ENCODE measurements at regions not wholly inside any gene's neighbourhood (a gene's known extent, or its start where the extent isn't known, plus 50 kb on each side); places are given as distances from the start of the nearest gene placed in this dataset.

DNA sequence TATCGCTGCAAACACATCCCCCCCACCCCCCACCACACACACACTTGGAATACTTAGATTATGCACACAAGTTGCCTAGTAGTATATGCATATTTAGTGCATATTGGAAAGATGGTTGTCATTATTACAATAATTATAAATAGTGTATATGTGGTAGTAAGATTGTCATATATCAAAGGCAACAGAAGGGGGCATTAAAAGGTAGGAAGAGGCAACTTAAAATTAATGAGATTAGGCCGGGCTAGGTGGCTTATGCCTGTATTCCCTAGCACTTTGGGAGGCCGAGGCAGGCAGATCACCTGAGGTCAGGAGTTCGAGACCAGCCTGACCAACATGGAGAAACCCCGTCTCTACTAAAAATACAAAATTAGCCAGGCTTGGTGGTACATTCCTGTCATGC, 52.1 kb downstream of the GSC start:
- TF ChIP-seq CTCF (conservative IDR thresholded peaks at IDR 0.05; ENCODE audit: low read length): 0 out of 2 replicates have a peak, but pooled peaks have one; percentile 17
- no peak for TF ChIP-seq EZH2phosphoT487 (IDR thresholded peaks at IDR 0.05; ENCODE audit: borderline replicate concordance)
- no peaks in the 10 kb centered on the region for H3K27me3 ChIP-seq (ENCODE audit: insufficient read depth, low read length, poor library complexity, severe bottlenecking)
- no peaks in the 10 kb centered on the region for H3K79me2 ChIP-seq (ENCODE audit: insufficient read depth, low read length)
- no peaks in the 10 kb centered on the region for H3F3A ChIP-seq (ENCODE audit: low read depth)
- no peaks in the 10 kb centered on the region for H3K4me1 ChIP-seq (ENCODE audit: insufficient read depth, low read length, poor library complexity, severe bottlenecking)
- H3K4me3 ChIP-seq (ENCODE audit: low read length, poor library complexity, severe bottlenecking): no peak overlapping the region
- H3K9me2 ChIP-seq (replicated peaks; ENCODE audit: low read depth, low read length): no peaks in the 10 kb centered on the region
- H4K20me1 ChIP-seq (ENCODE audit: insufficient read depth, low read length, poor library complexity, severe bottlenecking): no peaks in the 10 kb centered on the region
- H2AFZ ChIP-seq (ENCODE audit: low read length): no peak overlapping the region
- H3K4me2 ChIP-seq (ENCODE audit: low read depth, low read length, poor library complexity, severe bottlenecking): no peak overlapping the region
- H3K36me3 ChIP-seq (ENCODE audit: insufficient read depth, low read length): no peaks in the 10 kb centered on the region
- no peaks in the 10 kb centered on the region for H3K9me3 ChIP-seq (ENCODE audit: insufficient read depth, low read depth, low read length)
- no peak overlapping the region for H3K9ac ChIP-seq (ENCODE audit: low read depth, low read length, poor library complexity, severe bottlenecking)

GRCh38 chr14:94716976-94717375, 52.9 kb downstream of the GSC start:
- H3K9ac ChIP-seq (ENCODE audit: low read depth, low read length, poor library complexity, severe bottlenecking): no peak overlapping the region
- no peaks in the 10 kb centered on the region for H4K20me1 ChIP-seq (ENCODE audit: insufficient read depth, low read length, poor library complexity, severe bottlenecking)
- no peaks in the 10 kb centered on the region for H3K9me2 ChIP-seq (replicated peaks; ENCODE audit: low read depth, low read length)
- no peaks in the 10 kb centered on the region for H3K4me1 ChIP-seq (ENCODE audit: insufficient read depth, low read length, poor library complexity, severe bottlenecking)
- TF ChIP-seq EZH2phosphoT487 (IDR thresholded peaks at IDR 0.05; ENCODE audit: borderline replicate concordance) (no peak), CTCF (conservative IDR thresholded peaks at IDR 0.05; ENCODE audit: low read length) (no peak)
- no peaks in the 10 kb centered on the region for H3K79me2 ChIP-seq (ENCODE audit: insufficient read depth, low read length)
- no peaks in the 10 kb centered on the region for H3K36me3 ChIP-seq (ENCODE audit: insufficient read depth, low read length)
- no peaks in the 10 kb centered on the region for H3F3A ChIP-seq (ENCODE audit: low read depth)
- H3K4me3 ChIP-seq (ENCODE audit: low read length, poor library complexity, severe bottlenecking): no peak overlapping the region
- no peak overlapping the region for H3K4me2 ChIP-seq (ENCODE audit: low read depth, low read length, poor library complexity, severe bottlenecking)
- no peaks in the 10 kb centered on the region for H3K27me3 ChIP-seq (ENCODE audit: insufficient read depth, low read length, poor library complexity, severe bottlenecking)
- H2AFZ ChIP-seq (ENCODE audit: low read length): no peak overlapping the region
- no peaks in the 10 kb centered on the region for H3K9me3 ChIP-seq (ENCODE audit: insufficient read depth, low read depth, low read length)

GRCh38 chr14:94713115-94713514, 56.8 kb downstream of the GSC start:
- H4K20me1 ChIP-seq (ENCODE audit: insufficient read depth, low read length, poor library complexity, severe bottlenecking): no peaks in the 10 kb centered on the region
- no peak overlapping the region for H3K4me2 ChIP-seq (ENCODE audit: low read depth, low read length, poor library complexity, severe bottlenecking)
- H3K79me2 ChIP-seq (ENCODE audit: insufficient read depth, low read length): no peaks in the 10 kb centered on the region
- no peak for TF ChIP-seq CTCF (conservative IDR thresholded peaks at IDR 0.05; ENCODE audit: low read length)
- no peak for TF ChIP-seq EZH2phosphoT487 (IDR thresholded peaks at IDR 0.05; ENCODE audit: borderline replicate concordance)
- H3F3A ChIP-seq (ENCODE audit: low read depth): no peaks in the 10 kb centered on the region
- no peaks in the 10 kb centered on the region for H3K27me3 ChIP-seq (ENCODE audit: insufficient read depth, low read length, poor library complexity, severe bottlenecking)
- H3K4me3 ChIP-seq (ENCODE audit: low read length, poor library complexity, severe bottlenecking): no peak overlapping the region
- H3K4me1 ChIP-seq (ENCODE audit: insufficient read depth, low read length, poor library complexity, severe bottlenecking): no peaks in the 10 kb centered on the region
- no peak overlapping the region for H2AFZ ChIP-seq (ENCODE audit: low read length)
- no peaks in the 10 kb centered on the region for H3K36me3 ChIP-seq (ENCODE audit: insufficient read depth, low read length)
- no peaks in the 10 kb centered on the region for H3K9me2 ChIP-seq (replicated peaks; ENCODE audit: low read depth, low read length)
- H3K9me3 ChIP-seq (ENCODE audit: insufficient read depth, low read depth, low read length): no peaks in the 10 kb centered on the region
- H3K9ac ChIP-seq (ENCODE audit: low read depth, low read length, poor library complexity, severe bottlenecking): no peak overlapping the region
